GM19043 (cell line): ENCODE measurements at regions not wholly inside any gene's neighbourhood (a gene's known extent, or its start where the extent isn't known, plus 50 kb on each side); places are given as distances from the start of the nearest gene placed in this dataset.

Source experiments
- ATAC-seq: cut with Tn5 transposase; IDR thresholded peaks from one replicate; pipeline ENCODE4 v1.9.1; 2021; ENCODE audit warnings: low read depth; ENCODE audit not compliant: unreplicated experiment

GRCh38 chr6:149147938-149148718 is 169.4 kb upstream of the TAB2 start:
- no peak for ATAC-seq

DNA sequence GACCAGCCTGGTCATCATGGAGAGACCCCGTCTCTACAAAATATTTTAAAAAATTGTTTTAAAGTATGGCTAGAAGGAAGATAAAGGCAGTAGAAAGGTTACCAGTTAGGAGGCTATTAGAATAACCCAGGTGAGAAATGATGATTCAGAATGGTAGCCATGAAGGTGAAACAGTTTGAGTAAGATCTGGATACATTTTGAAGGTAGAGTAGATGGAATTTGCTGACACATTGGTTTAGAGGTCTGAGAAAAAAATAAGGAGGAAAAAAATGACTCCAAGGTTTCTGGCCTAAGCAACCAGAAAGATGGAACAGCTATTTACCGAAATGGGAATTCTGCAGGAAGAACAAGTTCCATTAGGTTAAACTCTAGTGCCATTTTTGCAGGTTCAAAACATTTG is 167.9 kb upstream of the TAB2 start:
- no peak for ATAC-seq

- ATAC-seq = no peak
Observed at GRCh38 chr6:149150301-149150700, 167.2 kb upstream of the TAB2 start.

- ATAC-seq = no peak
Observed at GRCh38 chr6:149150801-149151398, 166.6 kb upstream of the TAB2 start.

- ATAC-seq = no peak
Observed at GRCh38 chr6:149152521-149152920, 165.0 kb upstream of the TAB2 start.

- ATAC-seq = no peak
Observed at GRCh38 chr6:149153100-149153499, 164.4 kb upstream of the TAB2 start.

GRCh38 chr6:149153693-149154092 is 163.8 kb upstream of the TAB2 start:
- no peak for ATAC-seq

DNA sequence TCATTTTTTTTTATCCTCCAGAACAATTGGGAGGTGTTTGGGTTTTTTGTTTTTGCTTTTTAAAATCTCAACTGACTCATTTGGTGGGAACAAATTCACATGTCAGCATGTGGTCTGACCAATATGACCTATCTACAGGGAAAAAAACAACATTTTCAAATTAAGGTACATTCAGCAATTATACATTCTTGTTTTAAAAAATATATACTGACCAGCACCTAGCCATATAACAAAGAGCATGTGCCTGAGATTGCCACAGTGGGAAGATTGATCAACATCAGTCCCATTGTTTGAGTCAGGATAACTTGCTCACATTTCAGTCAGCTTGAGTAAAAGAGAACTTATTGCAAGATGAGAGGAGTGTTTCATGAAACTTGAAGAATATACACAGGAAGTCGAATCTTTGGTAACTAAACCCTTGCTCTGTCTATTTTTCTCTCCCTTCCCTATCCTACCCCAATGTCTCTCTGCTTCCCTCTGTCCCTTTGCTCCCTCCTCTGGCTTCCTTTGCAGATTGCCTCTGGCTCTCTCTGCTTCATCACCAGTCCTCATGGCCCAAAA is 163.2 kb upstream of the TAB2 start:
- no peak for ATAC-seq

GRCh38 chr6:149157126-149157525 is 160.4 kb upstream of the TAB2 start:
- no peak for ATAC-seq

DNA sequence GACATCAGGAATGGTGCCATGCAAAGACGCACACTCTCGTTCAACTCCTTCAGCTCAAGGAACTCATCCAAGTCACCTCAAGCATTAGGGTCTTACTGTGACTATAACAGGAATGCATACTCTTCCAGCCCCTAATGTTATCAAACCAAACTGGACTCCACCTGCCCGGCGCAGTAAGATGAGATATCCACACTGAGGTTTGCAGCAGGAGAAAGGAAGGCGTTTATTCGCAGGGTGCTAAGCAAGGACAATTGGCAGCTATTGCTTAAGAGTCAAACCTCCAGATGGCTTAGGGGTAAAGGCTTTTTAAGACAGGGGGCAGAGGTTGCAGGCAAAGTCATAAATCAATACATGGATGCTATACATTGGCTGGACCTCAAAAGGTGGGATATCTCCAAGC is 159.4 kb upstream of the TAB2 start:
- ATAC-seq = no peak

- ATAC-seq = no peak
Observed at GRCh38 chr6:149160943-149161342, 156.6 kb upstream of the TAB2 start.

DNA sequence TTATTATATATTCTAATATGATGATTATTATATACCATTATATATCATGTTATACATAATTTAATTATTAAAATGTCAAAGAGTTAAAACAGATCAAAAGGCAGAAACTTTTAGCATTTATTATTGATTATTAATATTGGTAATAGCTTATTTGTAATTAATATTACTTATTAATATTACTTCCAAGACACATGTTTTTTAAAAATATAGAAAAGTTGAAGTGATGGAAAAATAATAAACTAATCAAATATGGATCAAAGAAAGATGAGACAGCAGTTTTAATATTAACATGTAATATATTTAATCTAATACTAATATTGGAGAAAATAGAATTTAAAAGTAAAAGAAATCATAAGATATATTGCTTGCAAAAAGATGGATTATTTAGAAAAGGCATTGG is 154.6 kb upstream of the TAB2 start:
- ATAC-seq = no peak

DNA sequence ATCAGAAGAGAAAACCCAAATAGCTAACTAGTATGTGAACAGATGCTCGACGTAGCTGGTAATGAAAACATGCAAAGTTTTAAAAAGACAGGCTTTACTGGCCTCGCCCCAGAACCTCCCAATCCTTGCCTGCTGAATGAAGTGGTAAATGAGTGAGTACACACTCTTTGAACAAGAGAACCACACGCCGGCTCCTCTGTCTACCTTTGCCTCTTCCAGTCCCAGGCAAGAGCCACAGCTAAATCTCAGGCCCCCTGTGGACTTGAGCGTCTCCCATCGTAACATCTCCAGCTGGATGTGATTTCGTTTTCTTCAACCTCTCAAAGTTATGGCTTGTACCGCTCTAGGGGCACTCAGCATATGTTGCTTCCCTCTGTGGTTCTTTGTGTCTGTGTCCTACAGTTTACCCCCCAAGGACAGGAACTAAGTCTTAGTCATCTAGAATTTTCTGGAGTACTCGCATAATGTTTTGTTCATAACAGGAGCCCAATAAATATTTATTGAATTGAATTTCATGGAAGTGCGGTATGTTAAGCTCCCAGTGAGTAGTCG is 153.2 kb upstream of the TAB2 start:
- no peak for ATAC-seq

DNA sequence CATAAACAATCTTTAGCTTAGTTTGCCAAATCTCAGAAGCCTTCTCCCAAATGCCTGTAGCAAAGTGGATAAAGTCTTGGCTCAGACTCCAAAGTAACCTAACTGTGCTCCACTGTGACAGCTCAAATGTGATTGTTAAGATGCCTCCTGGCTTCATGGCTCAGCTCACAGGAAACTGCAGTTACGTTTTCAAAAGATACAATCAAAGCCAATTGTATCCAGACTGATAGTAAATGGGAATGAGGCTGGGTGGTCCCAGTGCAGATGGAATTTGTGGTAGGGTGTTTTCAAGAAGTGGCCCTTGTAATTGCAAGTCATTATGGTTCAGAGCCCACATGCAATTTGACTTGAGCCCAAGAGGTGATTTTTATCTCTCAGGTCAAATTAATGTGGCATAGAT is 151.2 kb upstream of the TAB2 start:
- ATAC-seq = no peak

GRCh38 chr6:149166747-149167146 is 150.8 kb upstream of the TAB2 start:
- ATAC-seq = no peak

GRCh38 chr6:149168968-149169367 is 148.5 kb upstream of the TAB2 start:
- no peak for ATAC-seq

DNA sequence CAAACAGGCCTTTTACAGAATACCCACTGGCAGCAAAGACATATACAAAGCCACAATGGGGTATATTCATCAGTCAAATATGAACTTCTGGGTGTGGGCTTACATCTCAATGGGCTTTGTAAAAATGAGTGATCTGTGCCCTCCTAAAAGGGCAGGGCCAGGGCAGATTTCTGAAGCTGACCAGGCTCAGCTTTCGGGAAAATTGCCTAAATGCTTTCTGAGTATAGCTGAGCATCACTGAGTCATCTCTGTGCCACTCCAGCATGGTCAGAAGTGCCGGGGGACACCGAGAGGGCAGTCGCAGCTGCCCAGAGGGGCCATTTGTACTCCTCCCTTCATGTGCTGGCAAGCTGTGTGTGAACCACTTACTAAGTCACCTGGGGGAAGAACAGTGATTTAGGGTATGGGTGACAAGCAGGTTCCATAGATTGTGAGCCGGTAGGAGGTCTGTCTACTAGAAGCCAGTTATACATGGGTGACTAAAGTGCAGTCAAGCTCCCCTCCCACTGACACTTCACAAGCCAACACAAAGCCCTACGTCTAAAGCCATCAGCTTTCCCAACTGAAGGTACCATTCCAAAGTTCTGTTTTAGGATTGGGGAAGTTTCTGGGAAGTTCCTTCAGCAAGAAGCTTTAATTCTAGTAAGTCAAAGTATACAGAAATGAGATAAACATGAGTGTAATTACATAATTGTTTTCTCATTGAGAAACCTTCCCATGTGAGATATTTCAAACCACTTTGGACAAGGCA is 147.6 kb upstream of the TAB2 start:
- no peak for ATAC-seq

DNA sequence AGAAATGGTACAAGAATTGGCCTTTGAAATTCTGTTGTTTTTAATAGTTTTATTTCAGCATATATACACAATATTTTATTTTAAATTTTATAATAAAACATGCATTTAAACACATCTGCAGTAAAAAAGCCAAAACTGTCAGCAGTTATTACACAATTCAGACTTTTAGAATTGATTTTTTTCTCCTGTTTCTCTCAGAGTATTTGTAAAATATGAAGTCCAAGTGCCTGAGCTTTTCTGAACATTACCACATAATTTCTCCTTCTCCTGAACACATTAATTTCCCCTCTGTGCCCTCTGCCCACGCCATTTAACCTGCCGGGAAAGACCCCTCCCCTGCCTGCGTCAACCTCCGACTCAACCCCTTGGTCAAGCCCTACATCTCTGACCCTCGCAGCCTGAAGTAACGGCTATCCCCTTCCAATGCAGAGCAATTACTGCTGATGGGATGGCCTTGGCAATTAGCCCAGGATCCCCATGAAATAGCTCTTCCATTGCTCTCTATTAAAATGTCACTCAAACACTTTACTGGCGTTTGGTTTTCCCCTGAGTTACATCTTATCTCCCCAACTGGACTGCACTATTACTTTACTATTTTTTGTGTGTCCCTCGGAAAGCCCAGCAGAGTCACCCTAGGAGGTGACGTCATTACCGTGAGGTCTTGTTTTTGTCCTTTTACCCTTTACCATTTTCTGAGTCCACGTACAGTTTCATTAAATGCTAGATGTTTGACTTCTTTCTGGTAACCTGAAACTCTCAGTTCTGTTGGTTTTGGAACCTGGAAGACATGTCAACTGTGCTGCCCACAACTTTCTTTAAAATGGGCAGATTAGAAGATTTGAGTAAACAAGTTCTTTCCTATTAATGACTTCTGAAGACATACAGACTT is 146.7 kb upstream of the TAB2 start:
- ATAC-seq = no peak

- no peak for ATAC-seq
Observed at GRCh38 chr6:149173222-149173621, 144.3 kb upstream of the TAB2 start.

DNA sequence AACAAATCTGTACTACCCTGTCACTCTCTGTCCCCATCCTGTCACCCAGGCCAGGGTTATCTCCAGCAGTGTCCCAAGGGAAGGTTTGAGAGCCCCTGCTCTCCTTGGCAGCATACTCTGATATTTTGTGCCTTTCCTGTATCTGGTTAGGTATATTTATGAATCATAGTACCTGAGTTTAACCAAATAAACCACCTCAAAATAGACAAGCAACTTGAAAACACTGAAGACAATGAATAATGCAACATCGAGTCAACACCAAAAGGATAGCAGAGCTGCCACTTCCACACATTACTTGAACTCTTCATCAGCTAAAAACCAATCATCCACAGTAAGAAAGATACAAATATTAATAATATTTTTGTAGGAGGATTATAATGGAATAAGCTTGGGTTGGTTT is 142.6 kb upstream of the TAB2 start:
- no peak for ATAC-seq
